H9 (cell line): ENCODE measurements at regions not wholly inside any gene's neighbourhood (a gene's known extent, or its start where the extent isn't known, plus 50 kb on each side); places are given as distances from the start of the nearest gene placed in this dataset.

Experiments
- DNase-seq: peaks from one replicate; pipeline ENCODE4 v3.0.0-alpha.2; 2017
- H2AFZ ChIP-seq: one replicate; pipeline ENCODE4 v1.6.1; 2013; ENCODE audit warnings: mild to moderate bottlenecking, low read length, control low read depth, moderate library complexity
- H2AK5ac ChIP-seq: 2 replicates; pipeline ENCODE4 v1.6.1; 2013; ENCODE audit warnings: low read length, control low read depth, mixed read lengths; ENCODE audit not compliant: insufficient read length
- H2BK120ac ChIP-seq: one replicate; pipeline ENCODE4 v1.6.1; 2013; ENCODE audit warnings: low read depth, mild to moderate bottlenecking, low read length, control low read depth, inconsistent platforms; ENCODE audit not compliant: poor library complexity, severe bottlenecking
- H2BK12ac ChIP-seq: 2 replicates; pipeline ENCODE4 v1.6.1; 2013; ENCODE audit warnings: low read length, control low read depth, mixed read lengths, low read depth; ENCODE audit not compliant: insufficient read length
- H2BK15ac ChIP-seq: 2 replicates; pipeline ENCODE4 v1.6.1; 2013; ENCODE audit warnings: low read depth, low read length, control low read depth
- H2BK20ac ChIP-seq: one replicate; pipeline ENCODE4 v1.6.1; 2013; ENCODE audit warnings: low read depth, mild to moderate bottlenecking, low read length, control low read depth, inconsistent platforms; ENCODE audit not compliant: poor library complexity, severe bottlenecking
- H2BK5ac ChIP-seq: 2 replicates; pipeline ENCODE4 v1.6.1; 2013; ENCODE audit warnings: low read length, control low read depth, mixed read lengths; ENCODE audit not compliant: insufficient read length
- H3K14ac ChIP-seq: 2 replicates; pipeline ENCODE4 v1.6.1; 2013; ENCODE audit warnings: low read length, control low read depth; ENCODE audit not compliant: insufficient read depth
- H3K18ac ChIP-seq: 2 replicates; pipeline ENCODE4 v1.6.1; 2013; ENCODE audit warnings: low read depth, mild to moderate bottlenecking, mixed read lengths, low read length, control low read depth; ENCODE audit not compliant: insufficient read length
- H3K23ac ChIP-seq: 2 replicates; pipeline ENCODE4 v1.6.1; 2013; ENCODE audit warnings: low read length, control low read depth, mixed read lengths, low read depth; ENCODE audit not compliant: insufficient read length
- H3K23me2 ChIP-seq: 2 replicates; pipeline ENCODE4 v1.6.1; 2013; ENCODE audit warnings: low read depth, mild to moderate bottlenecking, mixed read lengths, low read length, control low read depth; ENCODE audit not compliant: insufficient read length, poor library complexity, severe bottlenecking
- H3K27ac ChIP-seq: 2 replicates; pipeline ENCODE4 v1.5.1; 2013; ENCODE audit warnings: low read length, control low read depth, mixed read lengths, low read depth; ENCODE audit not compliant: insufficient read length
- H3K27me3 ChIP-seq: 2 replicates; pipeline ENCODE4 v1.6.1; 2013; ENCODE audit warnings: low read length, control low read depth, inconsistent platforms; ENCODE audit not compliant: insufficient read depth
- H3K4ac ChIP-seq: 2 replicates; pipeline ENCODE4 v1.6.1; 2013; ENCODE audit warnings: low read depth, mild to moderate bottlenecking, control low read depth, inconsistent platforms, low read length, moderate library complexity
- H3K4me1 ChIP-seq: 2 replicates; pipeline ENCODE4 v1.6.1; 2013; ENCODE audit warnings: low read length, control low read depth, inconsistent platforms; ENCODE audit not compliant: insufficient read depth
- H3K4me2 ChIP-seq: 2 replicates; pipeline ENCODE4 v1.6.1; 2013; ENCODE audit warnings: low read length, control low read depth, mixed read lengths; ENCODE audit not compliant: insufficient read length, insufficient read depth
- H3K56ac ChIP-seq: 2 replicates; pipeline ENCODE4 v1.6.1; 2013; ENCODE audit warnings: low read depth, mild to moderate bottlenecking, mixed read lengths, low read length, control low read depth; ENCODE audit not compliant: insufficient read length
- H3K79me1 ChIP-seq: 2 replicates; pipeline ENCODE4 v1.6.1; 2013; ENCODE audit warnings: low read depth, mild to moderate bottlenecking, moderate library complexity, low read length, control low read depth, inconsistent platforms; ENCODE audit not compliant: insufficient read depth, poor library complexity, severe bottlenecking
- H3K79me2 ChIP-seq: 2 replicates; pipeline ENCODE4 v1.6.1; 2013; ENCODE audit warnings: low read length, control low read depth, inconsistent platforms; ENCODE audit not compliant: insufficient read depth
- H3K9ac ChIP-seq: 2 replicates; pipeline ENCODE4 v1.6.1; 2013; ENCODE audit warnings: low read length, control low read depth, mixed read lengths; ENCODE audit not compliant: insufficient read length; ENCODE audit errors: extremely low read depth
- H3K9me3 ChIP-seq: one replicate; pipeline ENCODE4 v1.6.1; 2013; ENCODE audit warnings: low read depth, low read length, inconsistent platforms; ENCODE audit not compliant: control insufficient read depth
- H3T11ph ChIP-seq: one replicate; pipeline ENCODE4 v1.6.1; 2013; ENCODE audit warnings: mild to moderate bottlenecking, low read length, control low read depth, inconsistent platforms
- H4K20me1 ChIP-seq: one replicate; pipeline ENCODE4 v1.6.1; 2013; ENCODE audit not compliant: control insufficient read depth, insufficient read length, insufficient read depth
- H4K5ac ChIP-seq: 2 replicates; pipeline ENCODE4 v1.6.1; 2013; ENCODE audit warnings: low read depth, mild to moderate bottlenecking, mixed read lengths, low read length, control low read depth; ENCODE audit not compliant: insufficient read length
- H4K8ac ChIP-seq: replicated peaks from 2 replicates; pipeline ENCODE4 v1.6.1; 2013; ENCODE audit warnings: low read length, control low read depth, mixed read lengths, low read depth; ENCODE audit not compliant: insufficient read length
- H4K91ac ChIP-seq: 2 replicates; pipeline ENCODE4 v1.6.1; 2013; ENCODE audit warnings: low read depth, mild to moderate bottlenecking, moderate library complexity, mixed read lengths, low read length, control low read depth; ENCODE audit not compliant: insufficient read length
- H3K27ac Mint-ChIP-seq, 3 experiments: 2 replicates in 2 of 3; 3 replicates in 1 of 3; pipeline ENCODE4 v1.8.0; 2020 to 2021; ENCODE audit warnings: mixed read lengths in 3 of 3, mild to moderate bottlenecking in 1 of 3, moderate library complexity in 1 of 3
- H3K27me3 Mint-ChIP-seq: 2 replicates; pipeline ENCODE4 v1.8.0; 2021; ENCODE audit warnings: low read depth, mild to moderate bottlenecking, moderate library complexity, mixed read lengths
- H3K36me3 Mint-ChIP-seq, 3 experiments: 2 replicates in 2 of 3; 3 replicates in 1 of 3; pipeline ENCODE4 v1.8.0; 2020 to 2021; ENCODE audit warnings: low read depth in 3 of 3, mixed read lengths in 3 of 3; ENCODE audit not compliant: insufficient read depth in 1 of 3
- H3K4me1 Mint-ChIP-seq, 2 experiments: 2 replicates each; pipeline ENCODE4 v1.8.0; 2020; ENCODE audit warnings: mixed read lengths in 2 of 2
- H3K4me3 Mint-ChIP-seq, 2 experiments: 2 replicates in 1 of 2; 3 replicates in 1 of 2; pipeline ENCODE4 v1.8.0; 2020 to 2021; ENCODE audit warnings: mild to moderate bottlenecking in 2 of 2, mixed read lengths in 2 of 2, moderate library complexity in 1 of 2
- H3K9me3 Mint-ChIP-seq, 2 experiments: 2 replicates in 1 of 2; 3 replicates in 1 of 2; pipeline ENCODE4 v1.8.0; 2020; ENCODE audit warnings: mild to moderate bottlenecking in 2 of 2, mixed read lengths in 2 of 2, moderate library complexity in 1 of 2
- WGBS: extraction: QIAGEN DNeasy Blood & Tissue Kit; methylation state at CpG from one replicate; pipeline ENCODE4 v1.1.7; 2013; ENCODE audit warnings: missing lambda C conversion rate, low lambda C conversion rate, mixed read lengths; ENCODE audit not compliant: insufficient read length; ENCODE audit errors: extremely low coverage; 5-methylcytosine and 5-hydroxymethylcytosine counted together
- TF ChIP-seq, protein P1 (sequence below): fragments of 200-600 bp; sonication (generic); conservative IDR thresholded peaks from 3 replicates; pipeline ENCODE4 v1.8.0; 2021; ENCODE audit warnings: antibody characterized with exemption, mild to moderate bottlenecking

DNA sequence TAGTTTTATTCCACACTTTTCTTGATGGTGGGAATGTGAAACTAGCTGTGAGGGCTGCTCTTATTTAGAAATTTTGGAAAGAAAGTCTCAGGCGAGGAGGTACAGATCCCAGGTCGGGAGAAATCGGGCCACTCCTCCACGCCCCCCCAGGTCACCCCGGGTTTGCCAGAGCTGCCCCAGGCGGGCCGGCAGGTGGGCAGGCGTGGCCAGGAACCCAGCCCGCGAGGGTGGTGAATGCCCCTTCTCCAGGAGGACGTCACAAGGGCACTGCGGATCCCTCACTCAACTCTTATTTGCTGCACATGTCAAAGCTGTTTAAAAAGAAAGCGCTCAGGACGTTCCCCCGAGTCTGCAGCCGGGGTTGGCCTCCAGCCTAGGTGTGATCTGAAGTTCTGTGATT is 60.5 kb upstream of the SLCO4A1 start:
- Histone ChIP-seq H3K4me2 (no peak overlapping the region), H2BK5ac (no peak overlapping the region), H3K18ac (no peak overlapping the region), H3K9ac (no peak overlapping the region), H4K91ac (no peak overlapping the region), H4K5ac (no peak overlapping the region), H3K14ac (no peak overlapping the region; the same call in 1 of the 2 replicates), H4K20me1 (no peaks in the 10 kb centered on the region), H2AK5ac (no peak overlapping the region), H3T11ph (no peak overlapping the region), H3K23ac (no peak overlapping the region), H2BK120ac (no peak overlapping the region), H3K4me1 (no peaks in the 10 kb centered on the region; the same call in 1 of the 2 replicates), H4K8ac (no peak overlapping the region), H2AFZ (no peak overlapping the region), H3K9me3 (no peaks in the 10 kb centered on the region), H2BK15ac (no peak overlapping the region), H3K23me2 (no peaks in the 10 kb centered on the region), H3K56ac (no peak overlapping the region), H3K27me3 (no peaks in the 10 kb centered on the region), H3K4ac (no peak overlapping the region), H3K79me1 (no peaks in the 10 kb centered on the region), H3K79me2 (no peaks in the 10 kb centered on the region), H3K27ac (no peak overlapping the region), H2BK12ac (no peak overlapping the region), H2BK20ac (no peak overlapping the region)
- Mint-ChIP-seq H3K4me3 (no peak overlapping the region; a peak in 1 of 5 replicates), H3K27ac (no peak overlapping the region), H3K9me3 (no peaks in the 10 kb centered on the region; a peak in 2 of 5 replicates), H3K36me3 (no peaks in the 10 kb centered on the region), H3K27me3 (peaks cover 18% of the 10 kb centered on the region), H3K4me1 (peaks cover 8 to 24% of the 10 kb centered on the region in 2 experiments)
- TF ChIP-seq, protein P1, sequence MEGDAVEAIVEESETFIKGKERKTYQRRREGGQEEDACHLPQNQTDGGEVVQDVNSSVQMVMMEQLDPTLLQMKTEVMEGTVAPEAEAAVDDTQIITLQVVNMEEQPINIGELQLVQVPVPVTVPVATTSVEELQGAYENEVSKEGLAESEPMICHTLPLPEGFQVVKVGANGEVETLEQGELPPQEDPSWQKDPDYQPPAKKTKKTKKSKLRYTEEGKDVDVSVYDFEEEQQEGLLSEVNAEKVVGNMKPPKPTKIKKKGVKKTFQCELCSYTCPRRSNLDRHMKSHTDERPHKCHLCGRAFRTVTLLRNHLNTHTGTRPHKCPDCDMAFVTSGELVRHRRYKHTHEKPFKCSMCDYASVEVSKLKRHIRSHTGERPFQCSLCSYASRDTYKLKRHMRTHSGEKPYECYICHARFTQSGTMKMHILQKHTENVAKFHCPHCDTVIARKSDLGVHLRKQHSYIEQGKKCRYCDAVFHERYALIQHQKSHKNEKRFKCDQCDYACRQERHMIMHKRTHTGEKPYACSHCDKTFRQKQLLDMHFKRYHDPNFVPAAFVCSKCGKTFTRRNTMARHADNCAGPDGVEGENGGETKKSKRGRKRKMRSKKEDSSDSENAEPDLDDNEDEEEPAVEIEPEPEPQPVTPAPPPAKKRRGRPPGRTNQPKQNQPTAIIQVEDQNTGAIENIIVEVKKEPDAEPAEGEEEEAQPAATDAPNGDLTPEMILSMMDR = no peak
- DNase-seq = no peak
- no CpG with 5 or more reads among the region's 16 CpGs for WGBS
